ENCODE measurements at regions not wholly inside any gene's neighbourhood (a gene's known extent, or its start where the extent isn't known, plus 50 kb on each side); places are given as distances from the start of the nearest gene placed in this dataset.

- H2AFZ ChIP-seq = no peak overlapping the region
- H3K9me2 ChIP-seq (replicated peaks; ENCODE audit: insufficient read depth) = no peaks in the 10 kb centered on the region
- no peak for DNase-seq (ENCODE audit: low spot score)
- H3K79me2 ChIP-seq = no peaks in the 10 kb centered on the region
- 30% methylated on average over 3 of the region's 3 CpGs for WGBS (ENCODE audit: low lambda C conversion rate, missing lambda C conversion rate)
- no peak overlapping the region for H3K4me3 ChIP-seq
- peak overlapping the region; percentile 59 for H3K27ac ChIP-seq
- no peak for TF ChIP-seq EZH2 (IDR thresholded peaks at IDR 0.05; ENCODE audit: borderline replicate concordance)
- TF ChIP-seq CTCF (IDR thresholded peaks at IDR 0.05; ENCODE audit: poor library complexity) = no peak
- no peak for TF ChIP-seq EZH2phosphoT487 (IDR thresholded peaks at IDR 0.05; ENCODE audit: low read depth, severe bottlenecking, unreplicated experiment)
- no peak overlapping the region for H3K4me2 ChIP-seq
- H3K4me1 ChIP-seq (ENCODE audit: insufficient read depth) = peaks cover 9% of the 10 kb centered on the region
- no peaks in the 10 kb centered on the region for H3K9me3 ChIP-seq (ENCODE audit: low read depth)
- H3K36me3 ChIP-seq (replicated peaks; ENCODE audit: insufficient read depth, low read depth) = no peaks in the 10 kb centered on the region
- no peaks in the 10 kb centered on the region for H4K20me1 ChIP-seq (ENCODE audit: insufficient read depth, poor library complexity, severe bottlenecking)
- H3K27me3 ChIP-seq = no peaks in the 10 kb centered on the region
These were observed 278.2 kb downstream of the SNX13 start for GRCh38 chr7:17661982-17662585.

GRCh38 chr7:17663061-17663675 lies 277.1 kb downstream of the SNX13 start:
- WGBS (ENCODE audit: low lambda C conversion rate, missing lambda C conversion rate) = 69% methylated on average over 3 of the region's 3 CpGs
- Histone ChIP-seq H3K36me3 (replicated peaks; ENCODE audit: insufficient read depth, low read depth) (no peaks in the 10 kb centered on the region), H3K4me3 (no peak overlapping the region), H3K27ac (peak overlapping the region; percentile 57), H3K9me2 (replicated peaks; ENCODE audit: insufficient read depth) (no peaks in the 10 kb centered on the region), H4K20me1 (ENCODE audit: insufficient read depth, poor library complexity, severe bottlenecking) (no peaks in the 10 kb centered on the region), H3K4me2 (peak overlapping the region; percentile 12), H2AFZ (no peak overlapping the region), H3K27me3 (no peaks in the 10 kb centered on the region), H3K79me2 (no peaks in the 10 kb centered on the region), H3K9me3 (ENCODE audit: low read depth) (no peaks in the 10 kb centered on the region), H3K4me1 (ENCODE audit: insufficient read depth) (peaks cover 9% of the 10 kb centered on the region)
- DNase-seq (ENCODE audit: low spot score) = peak; percentile 19
- TF ChIP-seq EZH2phosphoT487 (IDR thresholded peaks at IDR 0.05; ENCODE audit: low read depth, severe bottlenecking, unreplicated experiment) (no peak), EZH2 (IDR thresholded peaks at IDR 0.05; ENCODE audit: borderline replicate concordance) (no peak), CTCF (IDR thresholded peaks at IDR 0.05; ENCODE audit: poor library complexity) (no peak)

GRCh38 chr7:17665029-17665428 lies 275.3 kb downstream of the SNX13 start:
- H3K4me1 ChIP-seq (ENCODE audit: insufficient read depth) = peaks cover 9% of the 10 kb centered on the region
- H3K36me3 ChIP-seq (replicated peaks; ENCODE audit: insufficient read depth, low read depth) = no peaks in the 10 kb centered on the region
- no peak overlapping the region for H2AFZ ChIP-seq
- no peak overlapping the region for H3K4me3 ChIP-seq
- WGBS (ENCODE audit: low lambda C conversion rate, missing lambda C conversion rate) = 96% methylated on average over 16 of the region's 16 CpGs
- H3K9me3 ChIP-seq (ENCODE audit: low read depth) = no peaks in the 10 kb centered on the region
- DNase-seq (ENCODE audit: low spot score) = no peak
- H3K9me2 ChIP-seq (replicated peaks; ENCODE audit: insufficient read depth) = no peaks in the 10 kb centered on the region
- no peaks in the 10 kb centered on the region for H3K27me3 ChIP-seq
- no peak overlapping the region for H3K27ac ChIP-seq
- H4K20me1 ChIP-seq (ENCODE audit: insufficient read depth, poor library complexity, severe bottlenecking) = no peaks in the 10 kb centered on the region
- no peak overlapping the region for H3K4me2 ChIP-seq
- TF ChIP-seq CTCF (IDR thresholded peaks at IDR 0.05; ENCODE audit: poor library complexity) (no peak), EZH2 (IDR thresholded peaks at IDR 0.05; ENCODE audit: borderline replicate concordance) (no peak), EZH2phosphoT487 (IDR thresholded peaks at IDR 0.05; ENCODE audit: low read depth, severe bottlenecking, unreplicated experiment) (no peak)
- no peaks in the 10 kb centered on the region for H3K79me2 ChIP-seq
